K562 (cell line): ENCODE measurements at regions not wholly inside any gene's neighbourhood (a gene's known extent, or its start where the extent isn't known, plus 50 kb on each side); places are given as distances from the start of the nearest gene placed in this dataset.

Source experiments
- CTCF ChIP-seq, 3 experiments: IDR thresholded peaks in 2 of 3; conservative IDR thresholded peaks in 1 of 3; 2 replicates each; pipeline ENCODE4 v1.5.1; 2011 to 2012; ENCODE audit warnings: low read length in 3 of 3, mild to moderate bottlenecking in 3 of 3, control low read depth in 2 of 3, improper control_type of control experiment in 1 of 3, inconsistent platforms in 1 of 3, low read depth in 1 of 3, mixed read lengths in 1 of 3, moderate library complexity in 1 of 3; ENCODE audit not compliant: insufficient read depth in 2 of 3
- GABPB2 ChIP-seq: fragments of 250-450 bp; sonication (Bioruptor Pico); conservative IDR thresholded peaks from 2 replicates; pipeline ENCODE4 v1.5.1; 2021; ENCODE audit warnings: mild to moderate bottlenecking
- MCM2 ChIP-seq: fragments of 450-650 bp; IDR thresholded peaks from 2 replicates; pipeline ENCODE4 v1.6.1; 2017; ENCODE audit warnings: low read depth, mild to moderate bottlenecking
- MTF1 ChIP-seq: fragments of 250-450 bp; sonication (Bioruptor Pico); IDR thresholded peaks from 2 replicates; pipeline ENCODE4 v1.9.0; 2021; ENCODE audit warnings: moderate library complexity, mild to moderate bottlenecking, inconsistent platforms, borderline replicate concordance
- NR2C2 ChIP-seq, 2 experiments: fragments of 200-800 bp in 1 of 2; sonication (Bioruptor generic) in 1 of 2; sonication (generic) in 1 of 2; formaldehyde crosslinking in 1 of 2; IDR thresholded peaks; 2 replicates each; pipeline versions ENCODE4 v1.6.1 to v1.8.0; 2016 to 2022; ENCODE audit warnings: mild to moderate bottlenecking in 1 of 2, missing compliant biosample characterization in 1 of 2, missing genetic modification characterization in 1 of 2, missing genetic modification reagents in 1 of 2
- PATZ1 ChIP-seq: fragments of 250-450 bp; sonication (Bioruptor Pico); IDR thresholded peaks from 2 replicates; pipeline ENCODE4 v1.5.0; 2020; ENCODE audit warnings: mild to moderate bottlenecking, borderline replicate concordance
- PBX2 ChIP-seq, 2 experiments: IDR thresholded peaks in 1 of 2; conservative IDR thresholded peaks in 1 of 2; 2 replicates each; pipeline ENCODE4 v1.6.1; 2016; ENCODE audit warnings: low read depth in 2 of 2, mild to moderate bottlenecking in 1 of 2, missing compliant biosample characterization in 1 of 2, missing genetic modification characterization in 1 of 2, moderate library complexity in 1 of 2
- TAF1 ChIP-seq: IDR thresholded peaks from 2 replicates; pipeline ENCODE4 v1.6.1; 2011; ENCODE audit warnings: mild to moderate bottlenecking, low read length, moderate library complexity; ENCODE audit not compliant: insufficient read depth, control insufficient read depth, severe bottlenecking; ENCODE audit errors: extremely low read depth
- ZBTB33 ChIP-seq: sonication (generic); formaldehyde crosslinking; IDR thresholded peaks from 2 replicates; pipeline ENCODE4 v1.8.1; 2023; ENCODE audit warnings: mild to moderate bottlenecking, missing genetic modification reagents

- no peak for TF ChIP-seq ZBTB33 (CRISPR knock-in tag)
- TF ChIP-seq MCM2, result no peak
- TF ChIP-seq MTF1 (CRISPR knock-in tag), result no peak
- no peak for TF ChIP-seq TAF1
- TF ChIP-seq NR2C2 (CRISPR knock-in tag; IDR thresholded peaks at IDR 0.05), result no peak
- TF ChIP-seq NR2C2 (tag; IDR thresholded peaks at IDR 0.05), result no peak
- TF ChIP-seq CTCF (IDR thresholded peaks at IDR 0.05 in 2 of 3, conservative IDR thresholded peaks at IDR 0.05 in 1 of 3; ENCODE audit: insufficient read depth in 2 of 3, low read depth in 1 of 3, low read length in 3 of 3), result no peak
- no peak for TF ChIP-seq PBX2 (CRISPR knock-in tag; IDR thresholded peaks at IDR 0.05; ENCODE audit: low read depth)
- TF ChIP-seq PBX2 (tag; conservative IDR thresholded peaks at IDR 0.05; ENCODE audit: low read depth), result no peak
- no peak for TF ChIP-seq GABPB2 (CRISPR knock-in tag)
- no peak for TF ChIP-seq PATZ1 (CRISPR knock-in tag)
Observed at GRCh38 chr4:45172636-45173035, 446.3 kb upstream of the GNPDA2 start (continued).
